HG03442 (cell line): ENCODE measurements at regions not wholly inside any gene's neighbourhood (a gene's known extent, or its start where the extent isn't known, plus 50 kb on each side); places are given as distances from the start of the nearest gene placed in this dataset.
"Not testable (repeated sequence)": the region's sequence is repeated elsewhere in the genome, so short reads cannot be mapped to it uniquely, and the experiment has no call there.

Experiments
- ATAC-seq: cut with Tn5 transposase; IDR thresholded peaks from one replicate; pipeline ENCODE4 v1.9.1; 2021; ENCODE audit warnings: mild to moderate bottlenecking, moderate library complexity; ENCODE audit not compliant: unreplicated experiment

- ATAC-seq, result no peak
Measured at GRCh38 chr6:167467793-167468431, 143.0 kb downstream of the TTLL2 start.

- no peak for ATAC-seq
Measured at GRCh38 chr6:167469101-167469500, 144.2 kb downstream of the TTLL2 start.

- ATAC-seq, result no peak
Measured at GRCh38 chr6:167469672-167470071, 144.8 kb downstream of the TTLL2 start.

GRCh38 chr6:167470101-167470835 lies 145.4 kb downstream of the TTLL2 start:
- ATAC-seq, result no peak

GRCh38 chr6:167470836-167471547 lies 146.1 kb downstream of the TTLL2 start:
- no peak for ATAC-seq

- ATAC-seq, result no peak
Measured at GRCh38 chr6:167471548-167471930, 146.7 kb downstream of the TTLL2 start.

GRCh38 chr6:167472148-167472547 lies 147.3 kb downstream of the TTLL2 start:
- no peak for ATAC-seq

- no peak for ATAC-seq
Measured at GRCh38 chr6:167472880-167473279, 148.0 kb downstream of the TTLL2 start.

- no peak for ATAC-seq
Measured at GRCh38 chr6:167474171-167474570, 149.3 kb downstream of the TTLL2 start.

- ATAC-seq, result no peak
Measured at GRCh38 chr6:167474725-167475124, 149.8 kb downstream of the TTLL2 start.

- no peak for ATAC-seq
Measured at GRCh38 chr6:167475947-167476346, 151.1 kb downstream of the TTLL2 start.

- no peak for ATAC-seq
Measured at GRCh38 chr6:167476844-167477595, 152.1 kb downstream of the TTLL2 start.

GRCh38 chr6:167477688-167478087 lies 152.8 kb downstream of the TTLL2 start:
- no peak for ATAC-seq

GRCh38 chr6:167479301-167479700 lies 154.4 kb downstream of the TTLL2 start:
- ATAC-seq, result no peak

- no peak for ATAC-seq
Measured at GRCh38 chr6:167479901-167480648, 155.2 kb downstream of the TTLL2 start.

GRCh38 chr6:167481307-167481926 lies 156.5 kb downstream of the TTLL2 start:
- no peak for ATAC-seq

GRCh38 chr6:167482801-167483200 lies 157.9 kb downstream of the TTLL2 start:
- ATAC-seq, result not testable (repeated sequence)

- no peak for ATAC-seq
Measured at GRCh38 chr6:167485186-167485978, 160.5 kb downstream of the TTLL2 start.
